Neural progenitor cell (in vitro differentiated cells): ENCODE measurements at regions not wholly inside any gene's neighbourhood (a gene's known extent, or its start where the extent isn't known, plus 50 kb on each side); places are given as distances from the start of the nearest gene placed in this dataset.

Source experiments
- DNase-seq: peaks from one replicate; pipeline ENCODE4 v3.0.0-alpha.2; 2016; ENCODE audit warnings: low spot score
- H2AFZ ChIP-seq: fragments of 200-600 bp; sonication (generic); replicated peaks from 2 replicates; pipeline ENCODE4 v1.6.1; 2016; ENCODE audit warnings: antibody characterized with exemption
- H3F3A ChIP-seq: fragments of 200-600 bp; sonication (generic); 2 replicates; pipeline ENCODE4 v1.6.1; 2016; ENCODE audit warnings: antibody characterized with exemption, low read depth
- H3K27ac ChIP-seq: fragments of 200-600 bp; sonication (generic); 2 replicates; pipeline ENCODE4 v1.5.1; 2016; ENCODE audit warnings: mild to moderate bottlenecking
- H3K27me3 ChIP-seq: fragments of 200-600 bp; sonication (generic); 2 replicates; pipeline ENCODE4 v1.6.1; 2016; ENCODE audit warnings: mild to moderate bottlenecking, moderate library complexity
- H3K36me3 ChIP-seq: fragments of 200-600 bp; sonication (generic); 2 replicates; pipeline ENCODE4 v1.5.1; 2016
- H3K4me1 ChIP-seq: fragments of 200-600 bp; sonication (generic); 2 replicates; pipeline ENCODE4 v1.6.1; 2016; ENCODE audit warnings: mixed run types
- H3K4me2 ChIP-seq: fragments of 200-600 bp; sonication (generic); 2 replicates; pipeline ENCODE4 v1.6.1; 2016
- H3K4me3 ChIP-seq: fragments of 200-600 bp; sonication (generic); 2 replicates; pipeline ENCODE4 v1.5.1; 2016
- H3K79me2 ChIP-seq: fragments of 200-600 bp; sonication (generic); 2 replicates; pipeline ENCODE4 v1.6.1; 2016; ENCODE audit warnings: low read depth
- H3K9ac ChIP-seq: fragments of 200-600 bp; sonication (generic); 2 replicates; pipeline ENCODE4 v1.6.1; 2016
- H3K9me3 ChIP-seq: fragments of 200-600 bp; sonication (generic); 2 replicates; pipeline ENCODE4 v1.5.1; 2016; ENCODE audit warnings: low read depth
- H4K20me1 ChIP-seq: fragments of 200-600 bp; sonication (generic); 2 replicates; pipeline ENCODE4 v1.6.1; 2016; ENCODE audit warnings: low read depth
- H3K27ac Mint-ChIP-seq: 3 replicates; pipeline ENCODE4 v1.8.0; 2021; ENCODE audit warnings: mixed read lengths
- H3K27me3 Mint-ChIP-seq: 2 replicates; pipeline ENCODE4 v1.8.0; 2022; ENCODE audit warnings: low read depth, mild to moderate bottlenecking, inconsistent platforms, moderate library complexity, mixed read lengths; ENCODE audit not compliant: insufficient read depth
- H3K36me3 Mint-ChIP-seq: 3 replicates; pipeline ENCODE4 v1.8.0; 2021; ENCODE audit warnings: mixed read lengths
- H3K4me1 Mint-ChIP-seq: 3 replicates; pipeline ENCODE4 v1.8.0; 2021; ENCODE audit warnings: mixed read lengths
- H3K4me3 Mint-ChIP-seq: 3 replicates; pipeline ENCODE4 v1.8.0; 2021; ENCODE audit warnings: mild to moderate bottlenecking, moderate library complexity, mixed read lengths
- H3K9me3 Mint-ChIP-seq: 3 replicates; pipeline ENCODE4 v1.8.0; 2020; ENCODE audit warnings: mixed read lengths
- EZH2 ChIP-seq: fragments of 200-600 bp; sonication (generic); IDR thresholded peaks from 2 replicates; pipeline ENCODE4 v1.6.1; 2017; ENCODE audit warnings: antibody characterized with exemption, mild to moderate bottlenecking, moderate library complexity
- EZH2phosphoT487 ChIP-seq: fragments of 200-600 bp; sonication (generic); IDR thresholded peaks from 2 replicates; pipeline ENCODE4 v1.6.1; 2017; ENCODE audit warnings: antibody characterized with exemption
- TF ChIP-seq, protein P1 (sequence below): fragments of 200-600 bp; sonication (generic); IDR thresholded peaks from 2 replicates; pipeline ENCODE4 v1.5.1; 2017; ENCODE audit warnings: antibody characterized with exemption, mild to moderate bottlenecking

DNA sequence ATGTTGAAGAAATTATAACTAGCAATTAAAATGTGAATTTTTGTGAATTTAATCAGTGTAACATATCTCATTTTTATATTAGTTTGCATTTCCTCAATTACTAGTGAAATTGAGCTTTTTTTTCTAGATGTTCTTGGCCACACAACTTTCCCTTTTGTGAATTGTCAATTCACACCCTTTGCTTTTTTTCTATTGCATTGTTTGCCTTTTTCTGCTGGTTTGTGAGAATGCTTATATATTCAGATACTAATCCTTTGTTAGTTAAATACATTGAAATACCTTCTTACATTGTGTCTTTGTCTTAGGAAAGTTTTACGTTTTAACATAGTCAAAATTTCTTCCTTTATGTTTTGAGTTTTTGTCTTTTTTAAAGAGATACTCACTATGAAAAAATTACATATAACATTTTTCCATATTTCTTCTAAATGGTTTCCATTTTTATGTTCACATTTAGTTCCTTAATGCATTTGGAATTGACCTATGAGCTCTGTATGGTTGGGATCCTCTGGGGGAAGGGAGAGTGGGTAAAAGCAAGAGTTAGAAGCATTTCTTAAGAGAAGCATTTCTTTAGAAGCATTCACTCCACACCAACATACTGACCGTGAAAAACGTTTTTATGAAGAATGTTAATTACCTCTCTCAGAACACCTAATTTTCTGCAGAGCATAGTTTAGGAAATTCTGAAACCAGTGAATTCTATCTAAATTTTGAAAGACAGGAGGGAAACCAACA, 126.0 kb downstream of the CAPZA3 start:
- H3K27me3 ChIP-seq, result no peaks in the 10 kb centered on the region
- H2AFZ ChIP-seq, result no peak overlapping the region
- no peaks in the 10 kb centered on the region for H3K36me3 ChIP-seq
- H4K20me1 ChIP-seq, result no peaks in the 10 kb centered on the region
- no peak overlapping the region for H3K9ac ChIP-seq
- peaks cover 12% of the 10 kb centered on the region for H3K4me1 ChIP-seq
- Mint-ChIP-seq H3K4me3 (no peak overlapping the region), H3K9me3 (no peaks in the 10 kb centered on the region), H3K36me3 (peaks cover 3% of the 10 kb centered on the region), H3K4me1 (peaks cover 10% of the 10 kb centered on the region), H3K27me3 (no peaks in the 10 kb centered on the region), H3K27ac (no peak overlapping the region)
- no peak overlapping the region for H3K27ac ChIP-seq
- no peaks in the 10 kb centered on the region for H3F3A ChIP-seq
- DNase-seq, result no peak
- no peak overlapping the region for H3K4me3 ChIP-seq
- H3K79me2 ChIP-seq, result no peaks in the 10 kb centered on the region
- H3K4me2 ChIP-seq, result no peak overlapping the region
- peaks cover 7% of the 10 kb centered on the region for H3K9me3 ChIP-seq
- TF ChIP-seq EZH2phosphoT487 (no peak), EZH2 (no peak)
- TF ChIP-seq, protein P1, sequence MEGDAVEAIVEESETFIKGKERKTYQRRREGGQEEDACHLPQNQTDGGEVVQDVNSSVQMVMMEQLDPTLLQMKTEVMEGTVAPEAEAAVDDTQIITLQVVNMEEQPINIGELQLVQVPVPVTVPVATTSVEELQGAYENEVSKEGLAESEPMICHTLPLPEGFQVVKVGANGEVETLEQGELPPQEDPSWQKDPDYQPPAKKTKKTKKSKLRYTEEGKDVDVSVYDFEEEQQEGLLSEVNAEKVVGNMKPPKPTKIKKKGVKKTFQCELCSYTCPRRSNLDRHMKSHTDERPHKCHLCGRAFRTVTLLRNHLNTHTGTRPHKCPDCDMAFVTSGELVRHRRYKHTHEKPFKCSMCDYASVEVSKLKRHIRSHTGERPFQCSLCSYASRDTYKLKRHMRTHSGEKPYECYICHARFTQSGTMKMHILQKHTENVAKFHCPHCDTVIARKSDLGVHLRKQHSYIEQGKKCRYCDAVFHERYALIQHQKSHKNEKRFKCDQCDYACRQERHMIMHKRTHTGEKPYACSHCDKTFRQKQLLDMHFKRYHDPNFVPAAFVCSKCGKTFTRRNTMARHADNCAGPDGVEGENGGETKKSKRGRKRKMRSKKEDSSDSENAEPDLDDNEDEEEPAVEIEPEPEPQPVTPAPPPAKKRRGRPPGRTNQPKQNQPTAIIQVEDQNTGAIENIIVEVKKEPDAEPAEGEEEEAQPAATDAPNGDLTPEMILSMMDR, result no peak

DNA sequence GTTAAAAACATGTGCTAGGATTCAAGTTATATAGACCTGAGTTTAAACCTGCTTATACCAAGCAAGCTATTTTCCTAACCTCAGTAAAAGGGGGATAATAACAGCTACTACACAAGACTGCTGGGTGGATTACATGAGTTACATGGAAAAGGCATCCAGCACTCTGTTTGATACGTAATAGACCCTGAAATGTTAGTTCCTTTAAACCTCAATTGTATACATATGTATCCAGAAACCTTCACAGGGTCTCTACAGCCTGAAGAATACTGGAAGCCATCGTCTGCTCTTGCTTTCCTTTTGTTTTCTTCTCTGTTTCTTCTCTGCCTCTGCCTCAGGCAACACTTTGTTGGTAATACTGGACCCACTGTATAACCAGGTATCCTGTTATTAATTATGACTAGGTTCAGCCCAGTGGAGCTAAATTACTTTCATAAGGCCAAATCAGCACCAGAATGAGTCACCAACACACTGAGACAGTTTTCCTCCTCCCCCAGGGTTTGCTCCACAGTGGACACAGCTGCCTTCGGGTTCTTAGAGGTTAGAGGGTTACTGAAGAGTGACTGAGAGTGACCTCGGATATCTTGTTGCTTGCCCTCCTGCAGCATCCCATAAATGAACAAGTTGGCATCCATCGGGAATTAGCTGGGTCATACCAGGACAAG, 127.1 kb downstream of the CAPZA3 start:
- TF ChIP-seq, protein P1, result no peak
- TF ChIP-seq EZH2phosphoT487, result no peak
- no peak for TF ChIP-seq EZH2
- peak overlapping the region; percentile 88 for H2AFZ ChIP-seq
- H3K4me2 ChIP-seq, result no peak overlapping the region
- H3K79me2 ChIP-seq, result no peaks in the 10 kb centered on the region
- Mint-ChIP-seq H3K4me3 (no peak overlapping the region), H3K27me3 (no peaks in the 10 kb centered on the region), H3K36me3 (peaks cover 3% of the 10 kb centered on the region), H3K27ac (no peak overlapping the region), H3K4me1 (peaks cover 10% of the 10 kb centered on the region), H3K9me3 (no peaks in the 10 kb centered on the region)
- H3K4me3 ChIP-seq, result no peak overlapping the region
- H3F3A ChIP-seq, result no peaks in the 10 kb centered on the region
- H3K36me3 ChIP-seq, result no peaks in the 10 kb centered on the region
- DNase-seq, result no peak
- H4K20me1 ChIP-seq, result no peaks in the 10 kb centered on the region
- no peak overlapping the region for H3K27ac ChIP-seq
- H3K27me3 ChIP-seq, result no peaks in the 10 kb centered on the region
- H3K9ac ChIP-seq, result no peak overlapping the region
- H3K9me3 ChIP-seq, result peaks cover 7% of the 10 kb centered on the region
- peaks cover 3% of the 10 kb centered on the region for H3K4me1 ChIP-seq

DNA sequence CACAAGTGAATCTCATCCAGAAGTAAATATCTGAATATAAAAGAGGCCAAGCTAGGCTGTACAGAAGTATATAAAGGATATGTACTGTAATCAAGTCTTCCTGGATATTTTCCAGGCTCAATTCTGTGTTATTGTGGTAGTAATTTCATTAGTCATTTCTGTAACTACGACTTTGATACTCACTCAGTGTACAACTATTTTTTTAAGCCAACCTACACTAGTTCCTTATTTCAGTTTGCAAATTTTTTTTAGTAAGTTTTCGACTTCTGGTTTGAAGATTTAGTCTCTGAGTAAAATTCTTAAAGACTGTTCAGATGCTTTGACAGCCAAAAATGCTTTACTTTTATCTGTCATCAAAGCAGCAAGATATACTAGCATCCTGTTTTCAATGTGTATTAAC, 130.8 kb downstream of the CAPZA3 start:
- H3K4me1 Mint-ChIP-seq, result peaks cover 10% of the 10 kb centered on the region
- TF ChIP-seq, protein P1, result no peak
- TF ChIP-seq EZH2phosphoT487 (no peak), EZH2 (no peak)
- Histone ChIP-seq H3K79me2 (no peaks in the 10 kb centered on the region), H3K9ac (no peak overlapping the region), H3K27ac (no peak overlapping the region), H2AFZ (no peak overlapping the region), H3K27me3 (no peaks in the 10 kb centered on the region), H3K4me1 (no peaks in the 10 kb centered on the region), H3F3A (peaks cover 3% of the 10 kb centered on the region), H4K20me1 (no peaks in the 10 kb centered on the region), H3K4me3 (no peak overlapping the region), H3K9me3 (no peaks in the 10 kb centered on the region), H3K36me3 (no peaks in the 10 kb centered on the region), H3K4me2 (no peak overlapping the region)
- DNase-seq, result no peak
- H3K36me3 Mint-ChIP-seq, result no peaks in the 10 kb centered on the region
- peaks cover 2% of the 10 kb centered on the region for H3K27me3 Mint-ChIP-seq
- no peak overlapping the region for H3K27ac Mint-ChIP-seq
- no peak overlapping the region for H3K4me3 Mint-ChIP-seq
- no peaks in the 10 kb centered on the region for H3K9me3 Mint-ChIP-seq
